Fibroblast of pulmonary artery (primary cell): ENCODE measurements at regions not wholly inside any gene's neighbourhood (a gene's known extent, or its start where the extent isn't known, plus 50 kb on each side); places are given as distances from the start of the nearest gene placed in this dataset.

ENCODE experiments used
- DNase-seq: peaks from one replicate; pipeline ENCODE4 v3.0.0-alpha.2; 2010; ENCODE audit warnings: low read depth
- H3K4me3 ChIP-seq: replicated peaks from 2 replicates; pipeline ENCODE4 v1.5.1; 2011; ENCODE audit warnings: low read depth, mild to moderate bottlenecking, control low read depth, low read length, moderate library complexity
- TF ChIP-seq, protein P1 (sequence below): IDR thresholded peaks from 2 replicates; pipeline ENCODE4 v1.5.1; 2011; ENCODE audit warnings: mild to moderate bottlenecking, control low read depth, low read length, inconsistent platforms; ENCODE audit errors: missing control alignments

GRCh38 chr1:65674522-65674921, 118.2 kb upstream of the PDE4B start:
- TF ChIP-seq, protein P1, sequence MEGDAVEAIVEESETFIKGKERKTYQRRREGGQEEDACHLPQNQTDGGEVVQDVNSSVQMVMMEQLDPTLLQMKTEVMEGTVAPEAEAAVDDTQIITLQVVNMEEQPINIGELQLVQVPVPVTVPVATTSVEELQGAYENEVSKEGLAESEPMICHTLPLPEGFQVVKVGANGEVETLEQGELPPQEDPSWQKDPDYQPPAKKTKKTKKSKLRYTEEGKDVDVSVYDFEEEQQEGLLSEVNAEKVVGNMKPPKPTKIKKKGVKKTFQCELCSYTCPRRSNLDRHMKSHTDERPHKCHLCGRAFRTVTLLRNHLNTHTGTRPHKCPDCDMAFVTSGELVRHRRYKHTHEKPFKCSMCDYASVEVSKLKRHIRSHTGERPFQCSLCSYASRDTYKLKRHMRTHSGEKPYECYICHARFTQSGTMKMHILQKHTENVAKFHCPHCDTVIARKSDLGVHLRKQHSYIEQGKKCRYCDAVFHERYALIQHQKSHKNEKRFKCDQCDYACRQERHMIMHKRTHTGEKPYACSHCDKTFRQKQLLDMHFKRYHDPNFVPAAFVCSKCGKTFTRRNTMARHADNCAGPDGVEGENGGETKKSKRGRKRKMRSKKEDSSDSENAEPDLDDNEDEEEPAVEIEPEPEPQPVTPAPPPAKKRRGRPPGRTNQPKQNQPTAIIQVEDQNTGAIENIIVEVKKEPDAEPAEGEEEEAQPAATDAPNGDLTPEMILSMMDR = no peak
- no peak for DNase-seq
- H3K4me3 ChIP-seq = no peak overlapping the region

DNA sequence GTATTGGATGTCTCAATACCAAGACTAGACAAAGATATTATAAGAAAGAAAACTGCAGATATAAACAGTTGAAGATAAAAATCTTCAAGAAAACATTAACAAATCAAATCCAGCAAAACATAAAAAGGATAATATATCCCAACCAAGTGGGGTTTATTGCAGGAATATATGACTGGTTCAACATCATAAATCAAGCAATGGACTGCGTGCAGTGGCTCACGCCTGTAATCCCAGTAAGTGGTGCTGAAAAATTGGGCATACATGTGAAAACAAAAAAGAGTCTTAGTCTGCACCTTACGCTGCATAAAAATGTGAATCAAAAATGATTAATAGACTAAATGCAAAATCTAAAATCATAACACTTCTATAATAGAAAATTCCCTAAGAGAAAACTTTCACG, 112.9 kb upstream of the PDE4B start:
- H3K4me3 ChIP-seq = no peak overlapping the region
- TF ChIP-seq, protein P1 = no peak
- no peak for DNase-seq

GRCh38 chr1:65681096-65681495, 111.6 kb upstream of the PDE4B start:
- TF ChIP-seq, protein P1 = no peak
- H3K4me3 ChIP-seq = no peak overlapping the region
- DNase-seq = peak; percentile 57

- no peak overlapping the region for H3K4me3 ChIP-seq
- peak; percentile 84 for DNase-seq
- TF ChIP-seq, protein P1 = peak; percentile 99
Observed at GRCh38 chr1:65687428-65688214, 105.1 kb upstream of the PDE4B start.

DNA sequence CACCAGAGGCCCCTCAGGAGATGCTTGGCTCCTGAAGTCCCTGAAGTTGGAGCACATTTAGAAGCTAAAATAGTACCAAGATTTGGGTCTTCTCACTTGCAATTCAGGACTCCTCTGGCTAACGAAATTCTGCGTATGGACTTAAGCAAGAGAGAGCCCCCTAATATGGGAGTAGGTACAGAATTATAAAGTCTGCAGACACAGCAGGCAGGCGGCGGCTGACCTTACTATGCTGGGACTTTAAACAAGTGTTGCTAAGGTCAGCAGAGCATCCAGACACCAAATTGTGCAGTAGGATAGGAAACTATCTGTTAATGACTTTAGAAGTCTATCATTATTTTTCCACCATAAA, 104.5 kb upstream of the PDE4B start:
- no peak overlapping the region for H3K4me3 ChIP-seq
- DNase-seq = no peak
- TF ChIP-seq, protein P1 = no peak

DNA sequence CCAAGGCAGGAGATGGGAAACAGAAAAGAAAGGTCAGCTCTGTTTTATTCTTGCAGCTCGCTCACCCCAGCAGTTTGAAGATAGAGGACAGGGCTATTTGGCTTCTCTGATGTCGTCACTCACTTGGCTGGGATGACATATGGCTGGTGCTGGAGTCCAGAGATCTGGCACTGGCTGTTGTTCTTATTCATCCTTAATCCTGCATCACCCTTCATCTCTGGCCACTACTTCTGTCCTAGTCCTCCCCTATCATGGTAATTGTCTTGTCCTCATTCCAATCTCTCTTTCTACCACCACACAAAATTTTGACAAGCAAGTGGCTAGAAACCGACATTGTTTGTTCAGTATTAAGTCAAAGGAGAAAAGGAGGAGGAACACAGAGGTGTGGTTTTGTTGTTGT, 103.8 kb upstream of the PDE4B start:
- no peak overlapping the region for H3K4me3 ChIP-seq
- no peak for DNase-seq
- TF ChIP-seq, protein P1 = no peak

- DNase-seq = peak; percentile 21
- TF ChIP-seq, protein P1 = no peak
- no peak overlapping the region for H3K4me3 ChIP-seq
Observed at GRCh38 chr1:65691152-65691900, 101.4 kb upstream of the PDE4B start.
